ENCODE measurements at regions not wholly inside any gene's neighbourhood (a gene's known extent, or its start where the extent isn't known, plus 50 kb on each side); places are given as distances from the start of the nearest gene placed in this dataset.

GRCh38 chr7:47693216-47693615 lies 111.3 kb upstream of the TNS3 start:
- DNase-seq (ENCODE audit: insufficient read length, low spot score, missing footprints): no peak
- no peak overlapping the region for H3K4me3 ChIP-seq (ENCODE audit: insufficient read depth, low read length)
- no peaks in the 10 kb centered on the region for H3K36me3 ChIP-seq (ENCODE audit: insufficient read depth, low read length)

DNA sequence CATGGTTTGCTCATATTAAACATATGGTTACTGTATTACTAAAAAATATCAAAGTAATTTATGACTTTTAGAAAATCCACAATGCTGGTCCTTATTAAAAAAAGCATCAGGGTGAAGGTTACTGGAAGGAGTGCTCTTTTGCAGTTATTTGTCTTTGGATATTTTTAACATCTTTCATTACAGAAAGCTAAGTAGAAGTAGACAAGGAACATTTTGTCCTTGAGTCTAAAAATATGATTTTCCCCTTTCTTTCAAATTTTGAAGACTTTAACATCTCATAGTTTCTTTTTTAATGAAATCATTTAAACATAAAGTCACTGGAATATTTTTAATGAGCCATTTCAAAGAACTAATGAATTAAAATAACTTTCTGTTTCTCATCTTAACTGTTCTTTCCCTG lies 110.1 kb upstream of the TNS3 start:
- Histone ChIP-seq H3K27ac (ENCODE audit: low read depth, low read length) (no peak overlapping the region), H3K4me2 (ENCODE audit: insufficient read depth, low read length) (no peak overlapping the region), H3K9me3 (ENCODE audit: low read depth, low read length) (no peaks in the 10 kb centered on the region), H3K4me1 (ENCODE audit: insufficient read depth, low read length) (peaks cover 7% of the 10 kb centered on the region), H3K79me2 (ENCODE audit: insufficient read depth, low read length) (no peaks in the 10 kb centered on the region), H2AFZ (ENCODE audit: low read length) (no peak overlapping the region), H3K27me3 (ENCODE audit: insufficient read depth, low read length) (no peaks in the 10 kb centered on the region), H3K4me3 (ENCODE audit: insufficient read depth, low read length) (no peak overlapping the region), H3K36me3 (ENCODE audit: insufficient read depth, low read length) (no peaks in the 10 kb centered on the region), H4K20me1 (ENCODE audit: insufficient read depth, low read length) (no peaks in the 10 kb centered on the region)
- TF ChIP-seq, protein P1, sequence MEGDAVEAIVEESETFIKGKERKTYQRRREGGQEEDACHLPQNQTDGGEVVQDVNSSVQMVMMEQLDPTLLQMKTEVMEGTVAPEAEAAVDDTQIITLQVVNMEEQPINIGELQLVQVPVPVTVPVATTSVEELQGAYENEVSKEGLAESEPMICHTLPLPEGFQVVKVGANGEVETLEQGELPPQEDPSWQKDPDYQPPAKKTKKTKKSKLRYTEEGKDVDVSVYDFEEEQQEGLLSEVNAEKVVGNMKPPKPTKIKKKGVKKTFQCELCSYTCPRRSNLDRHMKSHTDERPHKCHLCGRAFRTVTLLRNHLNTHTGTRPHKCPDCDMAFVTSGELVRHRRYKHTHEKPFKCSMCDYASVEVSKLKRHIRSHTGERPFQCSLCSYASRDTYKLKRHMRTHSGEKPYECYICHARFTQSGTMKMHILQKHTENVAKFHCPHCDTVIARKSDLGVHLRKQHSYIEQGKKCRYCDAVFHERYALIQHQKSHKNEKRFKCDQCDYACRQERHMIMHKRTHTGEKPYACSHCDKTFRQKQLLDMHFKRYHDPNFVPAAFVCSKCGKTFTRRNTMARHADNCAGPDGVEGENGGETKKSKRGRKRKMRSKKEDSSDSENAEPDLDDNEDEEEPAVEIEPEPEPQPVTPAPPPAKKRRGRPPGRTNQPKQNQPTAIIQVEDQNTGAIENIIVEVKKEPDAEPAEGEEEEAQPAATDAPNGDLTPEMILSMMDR (IDR thresholded peaks at IDR 0.05; ENCODE audit: extremely low read depth, low read depth, low read length): no peak
- DNase-seq (ENCODE audit: insufficient read length, low spot score, missing footprints): no peak

More at GRCh38 chr7:47693216-47693615, 111.3 kb upstream of the TNS3 start:
- H3K79me2 ChIP-seq (ENCODE audit: insufficient read depth, low read length): no peaks in the 10 kb centered on the region
- H3K27me3 ChIP-seq (ENCODE audit: insufficient read depth, low read length): no peaks in the 10 kb centered on the region
- H3K4me1 ChIP-seq (ENCODE audit: insufficient read depth, low read length): peaks cover 7% of the 10 kb centered on the region
- no peaks in the 10 kb centered on the region for H4K20me1 ChIP-seq (ENCODE audit: insufficient read depth, low read length)
- no peak overlapping the region for H2AFZ ChIP-seq (ENCODE audit: low read length)
- no peak overlapping the region for H3K27ac ChIP-seq (ENCODE audit: low read depth, low read length)
- TF ChIP-seq, protein P1 (IDR thresholded peaks at IDR 0.05; ENCODE audit: extremely low read depth, low read depth, low read length): no peak
- no peaks in the 10 kb centered on the region for H3K9me3 ChIP-seq (ENCODE audit: low read depth, low read length)
- no peak overlapping the region for H3K4me2 ChIP-seq (ENCODE audit: insufficient read depth, low read length)

GRCh38 chr7:47690902-47691558 lies 109.1 kb upstream of the TNS3 start:
- Histone ChIP-seq H3K36me3 (ENCODE audit: insufficient read depth, low read length) (no peaks in the 10 kb centered on the region), H3K4me2 (ENCODE audit: insufficient read depth, low read length) (no peak overlapping the region), H3K9me3 (ENCODE audit: low read depth, low read length) (no peaks in the 10 kb centered on the region)

DNA sequence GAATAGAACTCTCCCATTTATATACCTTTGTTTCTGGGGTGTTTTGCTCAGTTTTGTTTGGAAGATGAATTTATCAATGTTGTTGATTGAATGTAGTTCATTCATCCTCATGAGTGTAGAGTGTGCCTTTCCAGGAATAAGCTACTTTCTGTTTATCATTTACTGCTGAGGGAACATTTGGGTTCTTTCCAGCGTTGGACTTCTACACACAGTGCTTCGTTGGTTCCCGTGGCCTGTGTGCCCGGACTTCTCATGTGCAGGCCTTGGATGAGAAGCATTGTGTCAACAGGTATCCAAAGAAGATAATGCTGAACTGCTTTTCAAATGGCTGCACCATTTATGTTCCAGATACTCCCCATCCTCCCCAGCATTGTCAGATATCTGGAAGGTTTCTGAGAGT lies 107.6 kb upstream of the TNS3 start:
- Histone ChIP-seq H3K36me3 (ENCODE audit: insufficient read depth, low read length) (no peaks in the 10 kb centered on the region), H3K27ac (ENCODE audit: low read depth, low read length) (no peak overlapping the region), H2AFZ (ENCODE audit: low read length) (no peak overlapping the region), H3K9me3 (ENCODE audit: low read depth, low read length) (no peaks in the 10 kb centered on the region), H3K4me3 (ENCODE audit: insufficient read depth, low read length) (no peak overlapping the region), H3K4me2 (ENCODE audit: insufficient read depth, low read length) (no peak overlapping the region), H3K79me2 (ENCODE audit: insufficient read depth, low read length) (no peaks in the 10 kb centered on the region), H3K27me3 (ENCODE audit: insufficient read depth, low read length) (no peaks in the 10 kb centered on the region), H4K20me1 (ENCODE audit: insufficient read depth, low read length) (no peaks in the 10 kb centered on the region), H3K4me1 (ENCODE audit: insufficient read depth, low read length) (peaks cover 10% of the 10 kb centered on the region)
- DNase-seq (ENCODE audit: insufficient read length, low spot score, missing footprints): no peak
- TF ChIP-seq, protein P1 (IDR thresholded peaks at IDR 0.05; ENCODE audit: extremely low read depth, low read depth, low read length): no peak

More at GRCh38 chr7:47690902-47691558, 109.1 kb upstream of the TNS3 start:
- H4K20me1 ChIP-seq (ENCODE audit: insufficient read depth, low read length): no peaks in the 10 kb centered on the region
- H2AFZ ChIP-seq (ENCODE audit: low read length): peak overlapping the region; percentile 49
- H3K4me3 ChIP-seq (ENCODE audit: insufficient read depth, low read length): no peak overlapping the region
- peaks cover 10% of the 10 kb centered on the region for H3K4me1 ChIP-seq (ENCODE audit: insufficient read depth, low read length)
- TF ChIP-seq, protein P1 (IDR thresholded peaks at IDR 0.05; ENCODE audit: extremely low read depth, low read depth, low read length): no peak
- H3K27ac ChIP-seq (ENCODE audit: low read depth, low read length): peak overlapping the region; percentile 61
- H3K79me2 ChIP-seq (ENCODE audit: insufficient read depth, low read length): no peaks in the 10 kb centered on the region
- no peak for DNase-seq (ENCODE audit: insufficient read length, low spot score, missing footprints)
- no peaks in the 10 kb centered on the region for H3K27me3 ChIP-seq (ENCODE audit: insufficient read depth, low read length)

All from osteoblast (primary cell).